ENCODE measurements at regions not wholly inside any gene's neighbourhood (a gene's known extent, or its start where the extent isn't known, plus 50 kb on each side); places are given as distances from the start of the nearest gene placed in this dataset.

DNA sequence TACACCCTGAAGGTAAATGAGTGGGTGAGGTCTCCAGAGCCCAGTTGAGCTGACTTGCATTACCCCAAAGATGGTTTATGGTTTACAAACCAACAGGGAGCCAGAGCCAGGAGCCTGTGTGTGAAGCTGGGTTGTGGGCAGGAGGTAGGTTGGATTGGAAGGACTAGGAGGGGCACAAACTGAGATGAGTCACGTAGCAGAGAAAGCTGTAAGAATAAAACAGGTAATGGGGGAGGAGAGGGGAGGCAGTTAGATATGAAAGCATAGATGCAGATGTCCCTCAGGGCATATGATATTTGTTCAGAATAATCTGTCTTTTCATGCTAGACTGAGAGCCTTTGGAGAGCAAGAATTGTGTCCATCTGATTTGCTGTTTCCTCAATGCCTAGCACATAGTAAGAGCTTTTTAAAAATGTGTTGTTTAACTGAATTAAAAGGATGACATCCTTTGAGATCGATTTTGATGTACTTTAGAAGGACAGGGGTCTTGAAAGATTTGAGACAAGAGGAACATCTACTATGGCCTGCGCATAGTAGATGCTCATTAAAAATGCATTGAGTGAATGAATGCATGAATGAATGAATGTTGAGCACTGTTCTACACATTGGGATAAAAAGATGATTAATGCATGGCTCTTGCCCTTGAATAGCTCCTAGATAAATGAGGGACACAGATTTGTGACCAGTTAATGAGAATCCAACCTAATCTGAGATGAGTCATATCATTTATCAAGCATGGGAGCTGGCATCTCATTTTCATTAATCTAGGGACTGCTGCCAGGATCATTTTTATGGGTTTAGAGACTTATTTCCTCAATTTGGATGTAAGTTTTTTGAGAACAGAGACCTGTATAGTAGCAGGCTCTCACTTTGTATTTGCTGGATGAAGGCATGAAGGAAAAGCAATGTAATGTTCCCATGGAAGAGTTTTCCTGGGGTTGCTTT lies 175.8 kb upstream of the BDNF start:
- intact Hi-C loops (cut with micrococcal nuclease; ENCODE audit: unreplicated experiment), result no loop called here
- Histone ChIP-seq H4K20me1 (ENCODE audit: insufficient read depth, low read length) (no peaks in the 10 kb centered on the region), H3K9me2 (ENCODE audit: insufficient read depth, low read length) (no peaks in the 10 kb centered on the region), H2AFZ (ENCODE audit: low read length) (no peak overlapping the region), H3K79me2 (ENCODE audit: insufficient read depth, low read depth, low read length) (no peaks in the 10 kb centered on the region), H3K4me3 (ENCODE audit: low read depth, low read length, poor library complexity, severe bottlenecking) (no peak overlapping the region), H3K36me3 (ENCODE audit: insufficient read depth, low read length) (no peaks in the 10 kb centered on the region), H3K9me3 (ENCODE audit: low read length) (no peaks in the 10 kb centered on the region), H3K4me2 (ENCODE audit: low read length) (no peak overlapping the region), H3K27ac (ENCODE audit: low read depth, low read length, poor library complexity, severe bottlenecking) (no peak overlapping the region), H3K4me1 (ENCODE audit: insufficient read depth, low read length, poor library complexity, severe bottlenecking) (no peaks in the 10 kb centered on the region)
- BruUV-seq (replicated peaks), result no TSS peak
- DNase-seq (ENCODE audit: low spot score), result no peak
- ChIA-PET CTCF (ENCODE audit: unreplicated experiment) (no interaction called here), POLR2A (no interaction called here)
- TF ChIP-seq CTCF (conservative IDR thresholded peaks at IDR 0.05; ENCODE audit: low read length) (no peak), EZH2phosphoT487 (IDR thresholded peaks at IDR 0.05; ENCODE audit: borderline replicate concordance, low read depth, low read length) (no peak)

GRCh38 chr11:27874998-27875830 lies 175.0 kb upstream of the BDNF start:
- ChIA-PET CTCF (ENCODE audit: unreplicated experiment) (no interaction called here), POLR2A (no interaction called here)
- no TSS peak for BruUV-seq (replicated peaks)
- TF ChIP-seq CTCF (conservative IDR thresholded peaks at IDR 0.05; ENCODE audit: low read length) (no peak), EZH2phosphoT487 (IDR thresholded peaks at IDR 0.05; ENCODE audit: borderline replicate concordance, low read depth, low read length) (no peak)
- no peaks in the 10 kb centered on the region for H3K36me3 ChIP-seq (ENCODE audit: insufficient read depth, low read length)
- H3K4me1 ChIP-seq (ENCODE audit: insufficient read depth, low read length, poor library complexity, severe bottlenecking), result no peaks in the 10 kb centered on the region
- H3K4me3 ChIP-seq (ENCODE audit: low read depth, low read length, poor library complexity, severe bottlenecking), result no peak overlapping the region
- H4K20me1 ChIP-seq (ENCODE audit: insufficient read depth, low read length), result no peaks in the 10 kb centered on the region
- no peak for DNase-seq (ENCODE audit: low spot score)
- no peaks in the 10 kb centered on the region for H3K79me2 ChIP-seq (ENCODE audit: insufficient read depth, low read depth, low read length)
- no peaks in the 10 kb centered on the region for H3K9me3 ChIP-seq (ENCODE audit: low read length)
- H3K27ac ChIP-seq (ENCODE audit: low read depth, low read length, poor library complexity, severe bottlenecking), result no peak overlapping the region
- intact Hi-C loops (cut with micrococcal nuclease; ENCODE audit: unreplicated experiment), result no loop called here
- no peaks in the 10 kb centered on the region for H3K9me2 ChIP-seq (ENCODE audit: insufficient read depth, low read length)
- H2AFZ ChIP-seq (ENCODE audit: low read length), result no peak overlapping the region
- no peak overlapping the region for H3K4me2 ChIP-seq (ENCODE audit: low read length)
